ENCODE measurements at regions not wholly inside any gene's neighbourhood (a gene's known extent, or its start where the extent isn't known, plus 50 kb on each side); places are given as distances from the start of the nearest gene placed in this dataset.

GRCh38 chr20:61114493-61115175 lies 137.4 kb upstream of the CDH4 start:
- CTCF ChIA-PET: no interaction called here
- no peak for TF ChIP-seq CTCF (IDR thresholded peaks at IDR 0.05)

GRCh38 chr20:61115364-61116065 lies 136.5 kb upstream of the CDH4 start:
- intact Hi-C loops (cut with micrococcal nuclease): no loop called here
- Mint-ChIP-seq H3K27me3 (no peaks in the 10 kb centered on the region), H3K4me1 (no peaks in the 10 kb centered on the region), H3K36me3 (ENCODE audit: low read depth) (no peaks in the 10 kb centered on the region), H3K4me3 (no peak overlapping the region), H3K9me3 (no peaks in the 10 kb centered on the region), H3K27ac (no peak overlapping the region)
- DNase-seq (no peak), ATAC-seq (ENCODE audit: low read depth) (no peak)
- TF ChIP-seq CTCF (IDR thresholded peaks at IDR 0.05): no peak
- ChIA-PET CTCF (no interaction called here), POLR2A (no interaction called here)

More at GRCh38 chr20:61114493-61115175, 137.4 kb upstream of the CDH4 start:
- ATAC-seq (ENCODE audit: low read depth) (no peak), DNase-seq (no peak)
- Mint-ChIP-seq H3K27me3 (no peaks in the 10 kb centered on the region), H3K4me3 (no peak overlapping the region), H3K27ac (no peak overlapping the region), H3K9me3 (no peaks in the 10 kb centered on the region), H3K36me3 (ENCODE audit: low read depth) (no peaks in the 10 kb centered on the region), H3K4me1 (no peaks in the 10 kb centered on the region)
- intact Hi-C loops (cut with micrococcal nuclease): no loop called here
- POLR2A ChIA-PET: no interaction called here

GRCh38 chr20:61117725-61118124 lies 134.3 kb upstream of the CDH4 start:
- TF ChIP-seq CTCF (IDR thresholded peaks at IDR 0.05): no peak
- Mint-ChIP-seq H3K27me3 (no peaks in the 10 kb centered on the region), H3K4me1 (no peaks in the 10 kb centered on the region), H3K4me3 (no peak overlapping the region), H3K36me3 (ENCODE audit: low read depth) (no peaks in the 10 kb centered on the region), H3K9me3 (no peaks in the 10 kb centered on the region), H3K27ac (no peak overlapping the region)
- ATAC-seq (ENCODE audit: low read depth): no peak
- POLR2A ChIA-PET: no interaction called here
- CTCF ChIA-PET: no interaction called here
- DNase-seq: no peak
- intact Hi-C loops (cut with micrococcal nuclease): no loop called here

GRCh38 chr20:61118429-61119224 lies 133.4 kb upstream of the CDH4 start:
- CTCF ChIA-PET: no interaction called here
- H3K4me1 Mint-ChIP-seq: no peaks in the 10 kb centered on the region
- no peaks in the 10 kb centered on the region for H3K9me3 Mint-ChIP-seq
- no peaks in the 10 kb centered on the region for H3K27me3 Mint-ChIP-seq
- TF ChIP-seq CTCF (IDR thresholded peaks at IDR 0.05): no peak
- no peak overlapping the region for H3K4me3 Mint-ChIP-seq
- no peak overlapping the region for H3K27ac Mint-ChIP-seq
- POLR2A ChIA-PET: no interaction called here
- no peaks in the 10 kb centered on the region for H3K36me3 Mint-ChIP-seq (ENCODE audit: low read depth)
- intact Hi-C loops (cut with micrococcal nuclease): no loop called here
- no peak for ATAC-seq (ENCODE audit: low read depth)
- DNase-seq: no peak

- H3K9me3 Mint-ChIP-seq: no peaks in the 10 kb centered on the region
- no peak overlapping the region for H3K27ac Mint-ChIP-seq
- no peaks in the 10 kb centered on the region for H3K27me3 Mint-ChIP-seq
- ATAC-seq (ENCODE audit: low read depth) (no peak), DNase-seq (no peak)
- no peak overlapping the region for H3K4me3 Mint-ChIP-seq
- H3K36me3 Mint-ChIP-seq (ENCODE audit: low read depth): no peaks in the 10 kb centered on the region
- ChIA-PET CTCF (no interaction called here), POLR2A (no interaction called here)
- no peaks in the 10 kb centered on the region for H3K4me1 Mint-ChIP-seq
- intact Hi-C loops (cut with micrococcal nuclease): no loop called here
- TF ChIP-seq CTCF (IDR thresholded peaks at IDR 0.05): no peak
These were observed 132.8 kb upstream of the CDH4 start for GRCh38 chr20:61119273-61119672.

All from activated B cell treated with CpG ODN at 0.5 μM for 24 hours (primary cell).